Right cardiac atrium (tissue), 5 donors: ENCODE measurements at regions not wholly inside any gene's neighbourhood (a gene's known extent, or its start where the extent isn't known, plus 50 kb on each side); places are given as distances from the start of the nearest gene placed in this dataset.

ENCODE experiments used
- ATAC-seq, 2 donors: fragments of 200-7000 bp; cut with Tn5 transposase; one replicate each; pipeline versions ENCODE4 v1.8.0 to v1.9.1; 2020; ENCODE audit warnings: moderate library complexity in 2 of 2, mild to moderate bottlenecking in 1 of 2
- DNase-seq, 3 donors: peaks; one replicate each; pipeline ENCODE4 v3.0.0-alpha.2; 2020
- H3K27ac ChIP-seq: one replicate; pipeline ENCODE4 v1.5.1; 2013; ENCODE audit warnings: mild to moderate bottlenecking, low read length, control low read depth, moderate library complexity
- H3K27me3 ChIP-seq: one replicate; pipeline ENCODE4 v1.6.1; 2013; ENCODE audit not compliant: control insufficient read depth, insufficient read depth
- H3K4me1 ChIP-seq: one replicate; pipeline ENCODE4 v1.6.1; 2013; ENCODE audit warnings: low read length; ENCODE audit not compliant: control insufficient read depth, insufficient read depth
- H3K4me3 ChIP-seq: one replicate; pipeline ENCODE4 v1.5.1; 2013; ENCODE audit warnings: low read length, control low read depth
- H3K9me3 ChIP-seq: one replicate; pipeline ENCODE4 v1.6.1; 2013; ENCODE audit warnings: low read length; ENCODE audit not compliant: control insufficient read depth
- WGBS: extraction: QIAGEN DNeasy Blood & Tissue Kit; methylation state at CpG from one replicate; pipeline ENCODE4 v1.1.7; 2013; 5-methylcytosine and 5-hydroxymethylcytosine counted together
- intact Hi-C, 4 donors: fragments of 100-400 bp; cut with DNase I; formaldehyde crosslinking; loops; one replicate each; pipeline versions ENCODE4 v1.11.0 to v1.14.0; 2022 to 2023
- donor health status: healthy with polysubstance abuse.
- donor health status: DM: no; HTN: yes; CAD: no.
- donor health status: DM: no; HTN: no; CAD: no.
- donor health status: DM: no; HTN: yes; CAD: no; lungs with severe emphysema.
- donor health status: DM: yes; HTN: yes; CAD: no.

- DNase-seq: no peak
- Histone ChIP-seq H3K27me3 (no peaks in the 10 kb centered on the region), H3K27ac (no peak overlapping the region), H3K4me1 (no peaks in the 10 kb centered on the region), H3K4me3 (no peak overlapping the region), H3K9me3 (no peaks in the 10 kb centered on the region)
- intact Hi-C loops: no loop called here
- ATAC-seq: no peak
Observed at GRCh38 chr7:24138343-24138742, 145.6 kb upstream of the NPY start.

- H3K4me1 ChIP-seq: no peaks in the 10 kb centered on the region
- H3K27me3 ChIP-seq: no peaks in the 10 kb centered on the region
- no peak for ATAC-seq
- H3K27ac ChIP-seq: no peak overlapping the region
- no peak for DNase-seq
- 80% methylated on average over 4 of the region's 4 CpGs for WGBS
- intact Hi-C loops: no loop called here
- H3K9me3 ChIP-seq: no peaks in the 10 kb centered on the region
- H3K4me3 ChIP-seq: no peak overlapping the region
Observed at GRCh38 chr7:24140001-24140400, 144.0 kb upstream of the NPY start.

GRCh38 chr7:24141874-24142509 lies 142.0 kb upstream of the NPY start:
- no peaks in the 10 kb centered on the region for H3K9me3 ChIP-seq
- DNase-seq (no peak), ATAC-seq (no peak)
- H3K4me1 ChIP-seq: no peaks in the 10 kb centered on the region
- H3K4me3 ChIP-seq: no peak overlapping the region
- 75% methylated on average over 15 of the region's 15 CpGs for WGBS
- no peak overlapping the region for H3K27ac ChIP-seq
- H3K27me3 ChIP-seq: no peaks in the 10 kb centered on the region
- intact Hi-C loops: no loop called here

GRCh38 chr7:24143547-24143946 lies 140.4 kb upstream of the NPY start:
- Histone ChIP-seq H3K9me3 (no peaks in the 10 kb centered on the region), H3K4me1 (no peaks in the 10 kb centered on the region), H3K27me3 (no peaks in the 10 kb centered on the region), H3K27ac (no peak overlapping the region), H3K4me3 (no peak overlapping the region)
- ATAC-seq (no peak), DNase-seq (no peak)
- 81% methylated on average over 4 of the region's 4 CpGs for WGBS
- intact Hi-C loops: no loop called here

- ATAC-seq (no peak), DNase-seq (no peak)
- no peak overlapping the region for H3K27ac ChIP-seq
- WGBS: 33% methylated on average over 1 of the region's 1 CpG
- no peaks in the 10 kb centered on the region for H3K27me3 ChIP-seq
- no peaks in the 10 kb centered on the region for H3K9me3 ChIP-seq
- H3K4me3 ChIP-seq: no peak overlapping the region
- no peaks in the 10 kb centered on the region for H3K4me1 ChIP-seq
- intact Hi-C loops: no loop called here
Observed at GRCh38 chr7:24151944-24152343, 132.0 kb upstream of the NPY start.

- WGBS: 51% methylated on average over 1 of the region's 1 CpG
- no peaks in the 10 kb centered on the region for H3K4me1 ChIP-seq
- no peaks in the 10 kb centered on the region for H3K27me3 ChIP-seq
- H3K27ac ChIP-seq: no peak overlapping the region
- intact Hi-C loops: no loop called here
- no peak overlapping the region for H3K4me3 ChIP-seq
- DNase-seq (no peak), ATAC-seq (no peak)
- H3K9me3 ChIP-seq: no peaks in the 10 kb centered on the region
Observed at GRCh38 chr7:24152356-24152755, 131.6 kb upstream of the NPY start.

- no peak overlapping the region for H3K27ac ChIP-seq
- no peaks in the 10 kb centered on the region for H3K4me1 ChIP-seq
- ATAC-seq: no peak
- 66% methylated on average over 6 of the region's 6 CpGs for WGBS
- DNase-seq: no peak
- no peak overlapping the region for H3K4me3 ChIP-seq
- peaks cover 1% of the 10 kb centered on the region for H3K9me3 ChIP-seq
- intact Hi-C loops: no loop called here
- H3K27me3 ChIP-seq: no peaks in the 10 kb centered on the region
Observed at GRCh38 chr7:24152877-24153472, 131.0 kb upstream of the NPY start.

- intact Hi-C loops: no loop called here
- Histone ChIP-seq H3K4me3 (no peak overlapping the region), H3K27ac (no peak overlapping the region), H3K27me3 (no peaks in the 10 kb centered on the region), H3K9me3 (peaks cover 2% of the 10 kb centered on the region), H3K4me1 (no peaks in the 10 kb centered on the region)
- 95% methylated on average over 3 of the region's 3 CpGs for WGBS
- no peak for ATAC-seq
- no peak for DNase-seq
Observed at GRCh38 chr7:24157666-24158065, 126.3 kb upstream of the NPY start.

- H3K4me1 ChIP-seq: no peaks in the 10 kb centered on the region
- no peaks in the 10 kb centered on the region for H3K27me3 ChIP-seq
- H3K9me3 ChIP-seq: peaks cover 2% of the 10 kb centered on the region
- intact Hi-C loops: no loop called here
- ATAC-seq (no peak), DNase-seq (no peak)
- WGBS: 87% methylated on average over 6 of the region's 6 CpGs
- no peak overlapping the region for H3K27ac ChIP-seq
- H3K4me3 ChIP-seq: no peak overlapping the region
Observed at GRCh38 chr7:24158975-24159374, 125.0 kb upstream of the NPY start.

- DNase-seq (no peak), ATAC-seq (no peak)
- Histone ChIP-seq H3K9me3 (no peaks in the 10 kb centered on the region), H3K27me3 (no peaks in the 10 kb centered on the region), H3K4me1 (no peaks in the 10 kb centered on the region), H3K4me3 (no peak overlapping the region), H3K27ac (no peak overlapping the region)
- WGBS: 67% methylated on average over 4 of the region's 4 CpGs
- intact Hi-C loops: no loop called here
Observed at GRCh38 chr7:24164401-24164800, 119.6 kb upstream of the NPY start.

- H3K27ac ChIP-seq: no peak overlapping the region
- WGBS: 82% methylated on average over 5 of the region's 5 CpGs
- H3K27me3 ChIP-seq: no peaks in the 10 kb centered on the region
- no peaks in the 10 kb centered on the region for H3K9me3 ChIP-seq
- DNase-seq: no peak
- no peak for ATAC-seq
- intact Hi-C loops: no loop called here
- H3K4me1 ChIP-seq: no peaks in the 10 kb centered on the region
- H3K4me3 ChIP-seq: no peak overlapping the region
Observed at GRCh38 chr7:24169077-24169624, 114.8 kb upstream of the NPY start.
